Caco-2 (cell line): ENCODE measurements at regions not wholly inside any gene's neighbourhood (a gene's known extent, or its start where the extent isn't known, plus 50 kb on each side); places are given as distances from the start of the nearest gene placed in this dataset.

ENCODE experiments used
- BruUV-seq: library from RNA; stranded (reverse); fragments of 400-500 nt; replicated peaks from 2 replicates; lab custom pipeline; 2021; lab: Mats Ljungman, UMichigan
- CTCF ChIA-PET: fragments of 300-600 bp; sonication (Branson Sonifier 250); formaldehyde crosslinking; loops from one replicate; lab custom pipeline; 2022; ENCODE audit warnings: antibody characterized with exemption; lab: Charles Lee
- POLR2A ChIA-PET: fragments of 300-600 bp; sonication (Branson Sonifier 250); formaldehyde crosslinking; loops from one replicate; lab custom pipeline; 2022; ENCODE audit warnings: antibody characterized with exemption; lab: Charles Lee
- DNase-seq, 2 experiments: peaks; one replicate each; pipeline versions ENCODE4 v3.0.0 to v3.0.0-alpha.2; 2020 to 2022
- H3K27me3 ChIP-seq: replicated peaks from 2 replicates; pipeline ENCODE4 v1.6.0; 2011; ENCODE audit warnings: low read length; ENCODE audit not compliant: control insufficient read depth, insufficient read depth
- H3K36me3 ChIP-seq: 2 replicates; pipeline ENCODE4 v1.5.1; 2011; ENCODE audit warnings: low read length; ENCODE audit not compliant: control insufficient read depth, insufficient read depth
- H3K4me1 ChIP-seq: fragments of 250-450 bp; sonication (Bioruptor Pico); 2 replicates; pipeline ENCODE4 v1.5.1; 2020; ENCODE audit warnings: mild to moderate bottlenecking
- H3K4me3 ChIP-seq: 2 replicates; pipeline ENCODE4 v1.5.1; 2011; ENCODE audit warnings: low read depth, mild to moderate bottlenecking, control low read depth, low read length
- H3K9me3 ChIP-seq: fragments of 250-450 bp; sonication (Bioruptor Pico); 2 replicates; pipeline ENCODE4 v1.5.1; 2020; ENCODE audit warnings: mild to moderate bottlenecking, moderate library complexity
- H3K27ac Mint-ChIP-seq: one replicate; pipeline ENCODE4 v1.8.0; 2022; ENCODE audit warnings: mixed read lengths; ENCODE audit not compliant: unreplicated experiment
- H3K27me3 Mint-ChIP-seq: one replicate; pipeline ENCODE4 v1.8.0; 2022; ENCODE audit warnings: mixed read lengths; ENCODE audit not compliant: insufficient read depth, unreplicated experiment
- H3K36me3 Mint-ChIP-seq: one replicate; pipeline ENCODE4 v1.8.0; 2022; ENCODE audit warnings: mild to moderate bottlenecking, mixed read lengths; ENCODE audit not compliant: insufficient read depth, unreplicated experiment
- H3K4me1 Mint-ChIP-seq: one replicate; pipeline ENCODE4 v1.8.0; 2022; ENCODE audit warnings: low read depth, mixed read lengths; ENCODE audit not compliant: unreplicated experiment
- H3K4me3 Mint-ChIP-seq: one replicate; pipeline ENCODE4 v1.8.0; 2022; ENCODE audit warnings: mild to moderate bottlenecking, moderate library complexity, mixed read lengths; ENCODE audit not compliant: unreplicated experiment
- H3K9me3 Mint-ChIP-seq: one replicate; pipeline ENCODE4 v1.8.0; 2022; ENCODE audit warnings: mixed read lengths; ENCODE audit not compliant: unreplicated experiment
- CTCF ChIP-seq, 2 experiments: fragments of 200-600 bp in 1 of 2; IDR thresholded peaks; 1 replicate in 1 of 2; 2 replicates in 1 of 2; pipeline versions ENCODE4 v1.5.1 to v1.8.0; 2011 to 2022; ENCODE audit warnings: antibody characterized with exemption in 1 of 2, control low read depth in 1 of 2, inconsistent platforms in 1 of 2, low read depth in 1 of 2, low read length in 1 of 2, mild to moderate bottlenecking in 1 of 2, moderate library complexity in 1 of 2; ENCODE audit not compliant: insufficient read depth in 1 of 2, severe bottlenecking in 1 of 2, unreplicated experiment in 1 of 2
- intact Hi-C: fragments of 100-400 bp; cut with micrococcal nuclease; formaldehyde crosslinking; loops from one replicate; pipeline ENCODE4 v1.10.0; 2022; ENCODE audit not compliant: unreplicated experiment

- ChIA-PET CTCF (no interaction called here), POLR2A (no interaction called here)
- Mint-ChIP-seq H3K36me3 (no peaks in the 10 kb centered on the region), H3K9me3 (no peaks in the 10 kb centered on the region), H3K27ac (no peak overlapping the region), H3K27me3 (peaks cover 6% of the 10 kb centered on the region), H3K4me1 (no peaks in the 10 kb centered on the region), H3K4me3 (no peak overlapping the region)
- no peaks in the 10 kb centered on the region for H3K36me3 ChIP-seq
- no peaks in the 10 kb centered on the region for H3K9me3 ChIP-seq
- intact Hi-C loops: loop anchor here (5.0 kb wide), 1 partner anchor 152 kb away; the partner anchor contains the start of gene CNKSR3
- H3K27me3 ChIP-seq: no peaks in the 10 kb centered on the region
- no peak overlapping the region for H3K4me3 ChIP-seq
- no peak for TF ChIP-seq CTCF (IDR thresholded peaks at IDR 0.05; ENCODE audit: insufficient read depth in 1 of 2, low read depth in 1 of 2, low read length in 1 of 2, severe bottlenecking in 1 of 2, unreplicated experiment in 1 of 2)
- no peaks in the 10 kb centered on the region for H3K4me1 ChIP-seq
- no TSS peak for BruUV-seq
- DNase-seq: no peak
Measured at GRCh38 chr6:154664287-154664686, 68.9 kb upstream of the SCAF8 start.

GRCh38 chr6:154668156-154668555 lies 65.1 kb upstream of the SCAF8 start:
- POLR2A ChIA-PET: no interaction called here
- no peaks in the 10 kb centered on the region for H3K36me3 ChIP-seq
- H3K4me3 ChIP-seq: no peak overlapping the region
- intact Hi-C loops: no loop called here
- no peaks in the 10 kb centered on the region for H3K27me3 ChIP-seq
- H3K4me1 ChIP-seq: no peaks in the 10 kb centered on the region
- no peaks in the 10 kb centered on the region for H3K4me1 Mint-ChIP-seq
- no peak for DNase-seq
- no peak overlapping the region for H3K4me3 Mint-ChIP-seq
- CTCF ChIA-PET: no interaction called here
- peaks cover 6% of the 10 kb centered on the region for H3K27me3 Mint-ChIP-seq
- no peak overlapping the region for H3K27ac Mint-ChIP-seq
- H3K9me3 Mint-ChIP-seq: no peaks in the 10 kb centered on the region
- TF ChIP-seq CTCF (IDR thresholded peaks at IDR 0.05; ENCODE audit: insufficient read depth in 1 of 2, low read depth in 1 of 2, low read length in 1 of 2, severe bottlenecking in 1 of 2, unreplicated experiment in 1 of 2): no peak
- no peaks in the 10 kb centered on the region for H3K9me3 ChIP-seq
- no peaks in the 10 kb centered on the region for H3K36me3 Mint-ChIP-seq
- BruUV-seq: no TSS peak

GRCh38 chr6:154672086-154672485 lies 61.1 kb upstream of the SCAF8 start:
- Mint-ChIP-seq H3K36me3 (no peaks in the 10 kb centered on the region), H3K27ac (no peak overlapping the region), H3K27me3 (peaks cover 3% of the 10 kb centered on the region), H3K9me3 (no peaks in the 10 kb centered on the region), H3K4me3 (no peak overlapping the region), H3K4me1 (no peaks in the 10 kb centered on the region)
- Histone ChIP-seq H3K4me3 (no peak overlapping the region), H3K9me3 (no peaks in the 10 kb centered on the region), H3K4me1 (no peaks in the 10 kb centered on the region), H3K36me3 (no peaks in the 10 kb centered on the region), H3K27me3 (no peaks in the 10 kb centered on the region)
- no TSS peak for BruUV-seq
- no peak for TF ChIP-seq CTCF (IDR thresholded peaks at IDR 0.05; ENCODE audit: insufficient read depth in 1 of 2, low read depth in 1 of 2, low read length in 1 of 2, severe bottlenecking in 1 of 2, unreplicated experiment in 1 of 2)
- intact Hi-C loops: no loop called here
- ChIA-PET POLR2A (no interaction called here), CTCF (no interaction called here)
- no peak for DNase-seq
